Ishikawa (cell line): ENCODE measurements at regions not wholly inside any gene's neighbourhood (a gene's known extent, or its start where the extent isn't known, plus 50 kb on each side); places are given as distances from the start of the nearest gene placed in this dataset.

ENCODE experiments used
- CREB1 ChIP-seq: IDR thresholded peaks from 2 replicates; pipeline ENCODE4 v1.6.1; 2012; ENCODE audit warnings: low read depth
- EP300 ChIP-seq: IDR thresholded peaks from 2 replicates; pipeline ENCODE4 v1.6.1; 2012; ENCODE audit warnings: borderline replicate concordance
- FOXM1 ChIP-seq: IDR thresholded peaks from 2 replicates; pipeline ENCODE4 v1.6.1; 2012; ENCODE audit warnings: low read depth, borderline replicate concordance
- MAX ChIP-seq: IDR thresholded peaks from 2 replicates; pipeline ENCODE4 v1.6.1; 2012
- RAD21 ChIP-seq: IDR thresholded peaks from 2 replicates; pipeline ENCODE4 v1.6.1; 2012; ENCODE audit warnings: low read depth
- REST ChIP-seq: IDR thresholded peaks from 2 replicates; pipeline ENCODE4 v1.6.1; 2012; ENCODE audit warnings: low read depth, mild to moderate bottlenecking
- TAF1 ChIP-seq: IDR thresholded peaks from 2 replicates; pipeline ENCODE4 v1.6.1; 2012; ENCODE audit warnings: low read depth, mild to moderate bottlenecking
- YY1 ChIP-seq: IDR thresholded peaks from 2 replicates; pipeline ENCODE4 v1.6.1; 2012; ENCODE audit warnings: low read depth

GRCh38 chr3:118204052-118204656, 830.5 kb downstream of the IGSF11 start:
- TF ChIP-seq REST = no peak
- no peak for TF ChIP-seq MAX
- no peak for TF ChIP-seq EP300
- TF ChIP-seq TAF1 = no peak
- TF ChIP-seq YY1 = no peak
- TF ChIP-seq RAD21 = no peak
- TF ChIP-seq CREB1 = no peak
- no peak for TF ChIP-seq FOXM1
